C1 segment of cervical spinal cord (tissue), 14 donors: ENCODE measurements at regions not wholly inside any gene's neighbourhood (a gene's known extent, or its start where the extent isn't known, plus 50 kb on each side); places are given as distances from the start of the nearest gene placed in this dataset.

ENCODE experiments used
- DNase-seq, 14 donors: peaks; one replicate each; lab custom pipeline; 2025; lab: John Stamatoyannopoulos, UW

DNA sequence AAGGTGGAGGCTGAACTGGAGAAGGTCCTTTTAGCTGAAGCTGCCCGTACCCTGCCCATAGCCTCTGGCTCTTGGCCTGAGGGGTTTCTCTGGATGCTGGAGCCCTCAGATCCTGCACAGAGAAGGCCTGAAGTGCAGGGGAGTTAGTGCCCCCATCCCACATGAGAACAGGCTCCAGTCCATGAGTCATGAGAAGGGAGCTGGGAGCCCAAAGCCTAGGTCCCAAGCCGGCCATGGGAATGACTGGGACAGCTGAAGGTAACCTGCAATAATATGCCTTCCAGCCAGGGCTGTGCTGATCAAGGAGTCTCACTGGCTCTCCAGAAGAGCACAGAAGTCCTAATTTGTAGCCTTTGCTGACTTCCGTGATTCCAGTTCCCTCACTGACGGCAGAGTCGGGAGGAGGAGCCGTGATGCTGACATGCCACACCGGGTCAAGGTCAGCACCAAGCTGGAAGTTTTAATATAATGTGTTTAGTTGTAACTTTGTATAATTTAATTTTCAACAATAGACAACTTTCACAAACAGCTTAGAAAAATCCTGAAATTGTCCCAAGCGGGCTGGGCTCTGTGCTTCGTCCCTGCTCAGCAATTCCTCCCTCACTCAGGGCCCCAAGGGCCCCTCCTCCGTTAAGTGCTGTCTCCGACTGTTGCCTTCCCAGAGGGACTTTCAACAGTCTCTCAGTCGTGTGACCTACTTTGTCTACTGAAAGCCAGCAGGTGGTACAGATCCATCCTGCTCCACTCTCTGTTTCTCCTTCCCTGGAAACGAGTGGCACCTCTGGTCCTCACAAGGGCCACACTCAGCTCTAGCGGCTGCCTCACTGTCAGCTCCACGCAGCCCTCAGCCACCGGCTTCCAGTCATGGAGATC, 387.8 kb downstream of the GADD45G start:
- no peak for DNase-seq

GRCh38 chr9:89993678-89994630, 389.1 kb downstream of the GADD45G start:
- peak in 2 of 14 donors; percentile 17 to 41 for DNase-seq

- DNase-seq: no peak
Observed at GRCh38 chr9:89994988-89995613, 390.3 kb downstream of the GADD45G start.

DNA sequence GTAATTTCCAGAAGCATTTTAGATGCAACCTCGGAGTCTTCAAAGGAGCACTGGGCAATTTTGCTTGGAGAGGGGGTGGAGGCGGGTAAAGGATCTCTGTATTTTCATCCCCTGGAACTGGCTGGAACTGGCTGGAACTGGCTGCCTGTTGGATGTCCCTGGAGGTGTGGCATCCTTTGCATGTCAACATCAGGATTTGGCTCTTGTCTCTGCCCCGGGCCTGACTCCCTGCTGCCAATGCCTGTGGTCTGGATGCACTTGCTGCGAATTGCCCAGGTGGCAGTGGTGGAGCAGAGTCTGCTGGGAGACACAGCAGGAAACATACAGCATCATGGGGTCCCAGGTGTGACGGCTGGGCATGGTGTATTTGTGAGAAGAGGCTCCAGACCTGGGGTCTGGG, 391.3 kb downstream of the GADD45G start:
- no peak for DNase-seq

- no peak for DNase-seq
Observed at GRCh38 chr9:89996773-89997172, 392.0 kb downstream of the GADD45G start.

DNA sequence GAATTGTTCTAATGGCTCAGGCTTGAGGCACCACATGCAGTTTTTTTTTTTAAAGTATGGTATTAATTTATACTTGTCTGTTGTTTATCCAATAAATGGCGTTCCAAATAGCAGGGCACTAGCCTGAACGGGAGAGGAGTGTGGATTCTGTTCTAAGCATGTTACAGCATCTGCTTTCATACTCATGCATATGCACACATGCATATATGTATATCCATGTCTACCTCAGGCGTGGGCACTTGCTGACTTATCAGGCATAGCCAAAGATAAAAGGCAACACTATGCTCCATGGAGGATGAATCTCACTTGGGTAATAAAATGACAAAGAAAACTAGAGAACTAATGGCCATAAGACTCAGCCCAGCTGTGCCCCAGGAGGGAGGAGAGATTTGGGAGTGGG, 393.8 kb downstream of the GADD45G start:
- no peak for DNase-seq

DNA sequence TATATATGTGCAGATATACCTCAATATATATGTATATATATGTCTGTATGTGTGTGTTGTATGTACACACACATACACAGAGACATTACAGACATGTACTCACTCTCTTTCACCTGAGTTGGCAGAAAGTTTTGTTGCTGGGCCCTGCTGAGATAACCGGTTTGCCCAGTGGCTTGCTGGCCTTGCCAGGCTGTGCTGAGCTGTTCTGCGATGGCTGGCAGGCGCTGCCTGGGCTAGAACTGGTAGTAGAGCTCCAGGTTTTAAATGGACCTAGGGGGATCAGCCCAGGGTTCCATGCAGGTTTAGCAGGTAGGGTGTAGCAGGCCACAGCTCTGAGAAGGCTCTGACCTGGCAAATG, 394.3 kb downstream of the GADD45G start:
- DNase-seq: no peak

GRCh38 chr9:89999534-90000370, 394.9 kb downstream of the GADD45G start:
- peak in 9 of 14 donors; percentile 15 to 79 (median 37) for DNase-seq

DNA sequence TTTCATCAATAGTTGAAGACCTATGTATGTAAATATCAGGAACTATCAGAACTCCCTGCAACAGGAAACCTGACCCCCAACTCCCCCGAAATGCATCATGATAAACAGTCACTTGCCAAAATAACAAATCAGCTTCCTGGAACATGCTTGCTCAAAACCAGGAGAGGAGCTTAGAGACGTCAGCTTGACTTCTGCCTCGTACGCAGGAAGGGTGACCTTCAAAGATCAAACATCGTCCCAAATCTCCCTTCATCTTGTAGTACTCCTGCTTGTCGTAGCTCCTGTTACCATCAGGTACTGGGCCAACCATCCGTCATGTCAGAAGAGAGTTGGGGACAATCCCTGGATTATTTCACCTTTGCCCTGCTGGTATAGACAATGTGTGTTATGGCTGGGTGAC, 396.1 kb downstream of the GADD45G start:
- no peak for DNase-seq

- DNase-seq: no peak
Observed at GRCh38 chr9:90001747-90002146, 396.9 kb downstream of the GADD45G start.

DNA sequence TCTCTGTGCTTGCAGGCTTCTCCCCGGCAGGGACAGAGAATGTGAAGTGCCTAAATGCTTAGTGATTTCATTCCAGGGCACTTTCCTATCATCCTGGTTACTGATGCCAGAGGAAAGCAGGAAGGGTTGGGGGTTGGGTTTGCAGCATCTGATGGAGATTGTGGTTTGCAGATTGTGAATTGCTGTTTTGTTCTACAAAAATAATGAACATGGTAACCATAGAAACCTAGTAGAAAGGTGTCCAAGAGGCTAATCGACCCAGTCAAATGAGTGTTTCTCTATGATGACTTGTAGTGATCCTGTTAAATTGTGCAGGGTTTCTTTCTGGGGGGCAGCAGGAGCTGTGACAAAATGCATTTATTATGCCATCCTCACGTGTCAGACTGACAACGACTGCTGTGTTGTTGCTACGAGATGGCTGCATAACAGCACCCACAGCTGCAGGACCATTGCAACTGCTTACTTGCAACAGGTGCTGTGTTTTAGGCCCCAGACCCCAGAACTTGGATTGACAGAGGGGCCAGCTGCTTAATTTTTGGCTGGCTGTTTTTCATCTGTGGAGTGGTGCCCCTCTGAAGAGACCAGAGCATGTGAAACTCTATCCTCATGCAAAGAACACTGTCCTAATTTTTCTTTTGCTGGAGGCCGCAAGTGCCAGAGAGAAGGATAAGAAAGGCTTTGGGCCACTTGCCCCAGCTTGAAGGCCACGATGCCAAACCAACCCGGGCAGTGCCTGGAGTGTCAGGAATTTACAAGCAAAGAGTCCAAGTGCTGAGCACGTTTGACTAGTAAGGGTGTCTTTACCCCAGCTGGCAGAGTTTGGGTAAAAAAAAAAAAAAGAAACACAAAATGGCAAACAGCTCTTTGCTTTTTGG, 397.8 kb downstream of the GADD45G start:
- DNase-seq: peak in 4 of 14 donors; percentile 37 to 56 (median 44)

- DNase-seq: no peak
Observed at GRCh38 chr9:90005388-90005787, 400.6 kb downstream of the GADD45G start.

DNA sequence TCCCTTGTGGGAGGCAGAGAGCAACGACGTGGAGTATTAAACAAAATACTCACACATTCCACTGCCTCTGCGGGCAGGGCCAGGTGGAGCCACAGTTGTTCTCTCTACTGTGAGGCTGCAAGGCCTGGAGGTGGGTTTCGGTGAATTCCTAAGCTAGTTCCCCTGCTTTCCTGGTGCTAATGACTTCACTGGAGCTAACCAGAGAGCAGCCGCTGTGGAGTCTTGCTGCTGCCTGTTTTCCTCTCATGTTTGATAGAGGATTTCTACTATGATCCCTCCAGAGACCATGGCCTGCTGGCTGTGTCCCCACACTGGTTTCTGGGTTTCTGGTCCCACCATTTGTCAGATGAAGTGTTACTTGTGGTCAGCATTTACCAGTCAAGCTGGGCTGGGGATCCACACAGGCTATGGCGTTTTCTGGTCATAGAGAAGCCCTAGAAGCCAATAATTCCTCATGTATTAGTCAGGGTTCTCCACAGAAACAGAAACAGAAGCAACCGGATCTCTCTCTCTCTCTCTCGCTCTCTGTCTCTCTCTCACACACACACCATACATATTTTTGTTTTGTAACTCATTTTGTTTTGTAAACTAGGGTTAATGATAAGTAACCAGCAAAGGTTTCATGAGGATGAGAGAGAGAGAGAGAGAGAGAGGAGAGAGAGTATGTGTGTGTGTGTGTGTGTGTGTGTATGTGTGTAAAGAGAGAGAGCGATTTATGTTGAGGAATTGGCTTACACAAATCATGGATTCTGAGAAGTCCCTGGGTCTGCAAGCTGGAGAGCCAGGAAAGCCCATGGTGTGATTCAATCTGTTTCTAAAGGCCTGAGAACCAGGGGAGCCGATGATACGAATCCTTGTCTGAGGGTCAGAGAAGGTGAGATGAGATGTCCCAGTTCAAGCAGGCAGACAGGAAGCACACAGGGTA, 403.0 kb downstream of the GADD45G start:
- DNase-seq: no peak

GRCh38 chr9:90009447-90009846, 404.6 kb downstream of the GADD45G start:
- peak in 1 of 14 donors; percentile 12 for DNase-seq

DNA sequence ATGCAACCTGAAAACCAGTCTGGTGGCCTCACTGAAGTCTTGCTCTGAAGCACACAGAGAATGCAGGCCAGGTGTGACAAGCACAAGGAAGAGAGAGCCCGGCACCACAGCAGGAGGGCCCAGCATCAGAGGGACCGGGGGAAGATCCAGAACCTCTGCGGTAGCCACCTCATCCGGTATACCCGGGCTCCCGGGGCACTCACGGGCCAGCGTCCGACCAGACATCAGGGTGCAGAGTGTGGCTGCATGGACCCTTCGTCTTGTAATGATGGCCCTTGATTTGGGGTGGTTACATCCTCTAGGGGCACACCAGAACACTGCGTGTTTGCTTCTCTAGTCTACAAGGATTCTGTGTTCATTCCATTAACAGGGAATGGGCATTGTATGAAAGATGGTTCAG, 406.0 kb downstream of the GADD45G start:
- DNase-seq: no peak

DNA sequence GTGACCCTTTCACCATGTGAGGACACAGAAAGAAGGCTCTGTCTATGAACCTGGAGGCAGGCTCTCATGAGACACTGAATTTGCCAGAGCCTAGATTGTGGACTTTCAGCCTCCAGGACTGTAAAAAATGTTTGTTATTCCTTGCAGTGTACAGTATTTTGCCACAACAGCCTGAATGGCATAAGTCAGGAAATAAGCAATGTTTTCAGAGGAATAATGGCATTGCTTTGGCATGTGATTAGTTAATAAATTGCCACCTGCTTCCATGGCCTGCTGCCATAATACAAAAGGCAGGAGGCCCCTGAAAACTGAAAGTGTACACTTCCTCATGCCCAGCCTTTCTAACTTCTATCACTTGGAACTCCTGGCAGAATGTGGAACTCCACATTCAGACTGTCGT, 408.1 kb downstream of the GADD45G start:
- no peak for DNase-seq

DNA sequence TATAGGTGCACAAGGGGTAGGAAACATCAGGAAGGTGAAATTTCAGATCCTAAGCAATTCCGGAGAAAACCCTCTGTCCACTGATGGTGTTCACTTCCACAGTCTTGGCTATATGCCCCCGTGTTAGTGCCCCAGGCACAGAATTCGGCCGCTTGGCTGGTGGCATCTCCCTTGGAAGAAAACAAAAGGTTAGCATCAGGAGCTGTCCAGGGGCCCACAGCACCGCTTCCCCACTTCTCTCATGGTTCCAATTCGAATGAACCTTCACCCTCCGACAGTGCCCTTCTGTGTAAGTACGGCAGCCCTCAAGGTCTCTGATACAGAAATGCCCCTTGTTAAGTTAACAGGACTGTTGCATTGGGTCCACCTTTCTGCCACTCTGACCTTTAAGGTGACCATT, 409.0 kb downstream of the GADD45G start:
- DNase-seq: no peak

DNA sequence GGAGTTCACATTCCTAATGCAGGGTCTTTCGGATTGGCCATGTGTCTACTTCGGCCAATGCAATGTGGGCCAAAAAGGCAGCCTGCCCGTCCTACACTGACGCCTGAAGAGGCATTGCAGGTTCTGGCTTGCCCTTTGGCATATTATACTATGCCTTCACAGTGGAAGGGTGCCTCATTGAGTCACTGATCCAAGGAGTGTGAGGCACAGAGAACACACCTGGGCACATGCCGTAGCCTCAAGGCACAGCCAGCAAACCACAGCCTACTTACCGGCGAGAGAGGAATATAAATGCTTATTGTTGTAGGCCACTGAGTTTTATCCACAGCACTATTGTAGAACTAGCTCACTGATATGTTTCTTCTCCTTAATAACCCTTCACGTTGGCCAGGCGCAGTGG, 409.6 kb downstream of the GADD45G start:
- no peak for DNase-seq

GRCh38 chr9:90016272-90016671, 411.5 kb downstream of the GADD45G start:
- DNase-seq: no peak
